ENCODE measurements at regions not wholly inside any gene's neighbourhood (a gene's known extent, or its start where the extent isn't known, plus 50 kb on each side); places are given as distances from the start of the nearest gene placed in this dataset.

DNA sequence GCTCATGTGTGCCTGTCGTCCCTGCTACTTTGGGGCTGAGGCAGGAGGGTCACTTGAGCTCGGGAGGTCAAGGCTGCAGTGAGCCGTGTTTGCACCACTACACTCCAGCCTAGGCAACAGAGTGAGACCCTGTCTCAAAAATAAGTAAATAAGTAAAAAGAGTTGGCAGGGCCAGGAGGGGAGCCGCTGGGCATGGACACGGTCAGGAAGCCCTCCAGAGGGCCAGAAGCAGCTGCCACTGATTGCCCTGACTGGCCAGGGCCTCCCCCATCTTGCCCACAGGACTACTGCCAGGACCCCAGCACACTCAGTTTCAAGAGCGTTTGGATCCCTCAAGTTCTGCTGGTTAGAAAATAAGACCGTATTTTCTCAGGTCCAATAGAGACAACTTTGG, 112.2 kb upstream of the IPO9 start:
- no peak overlapping the region for H2AFZ ChIP-seq
- no peaks in the 10 kb centered on the region for H3K4me1 ChIP-seq (ENCODE audit: insufficient read depth)
- Mint-ChIP-seq H3K27ac (no peak overlapping the region), H3K27me3 (ENCODE audit: insufficient read depth, low read depth, poor library complexity) (peaks cover 6% of the 10 kb centered on the region), H3K36me3 (ENCODE audit: low read depth) (peaks cover 28% of the 10 kb centered on the region), H3K4me1 (peaks cover 25% of the 10 kb centered on the region), H3K9me3 (no peaks in the 10 kb centered on the region), H3K4me3 (no peak overlapping the region)
- no peaks in the 10 kb centered on the region for H3F3A ChIP-seq (replicated peaks; ENCODE audit: low read depth)
- ATAC-seq (no peak), DNase-seq (ENCODE audit: low spot score) (no peak)
- no peaks in the 10 kb centered on the region; the same call in 1 of the 2 replicates for H4K20me1 ChIP-seq (replicated peaks; ENCODE audit: insufficient read depth)
- no peaks in the 10 kb centered on the region for H3K27me3 ChIP-seq (ENCODE audit: insufficient read depth)
- no peaks in the 10 kb centered on the region for H3K9me2 ChIP-seq (ENCODE audit: insufficient read depth)
- H3K79me2 ChIP-seq (replicated peaks; ENCODE audit: insufficient read depth), result no peaks in the 10 kb centered on the region
- TF ChIP-seq STAT1 (IDR thresholded peaks at IDR 0.05; ENCODE audit: unreplicated experiment) (no peak), EZH2 (IDR thresholded peaks at IDR 0.05; ENCODE audit: low read depth, unreplicated experiment) (no peak), ZNF114 (CRISPR knock-in tag; IDR thresholded peaks at IDR 0.05) (no peak)
- TF ChIP-seq, protein P1, sequence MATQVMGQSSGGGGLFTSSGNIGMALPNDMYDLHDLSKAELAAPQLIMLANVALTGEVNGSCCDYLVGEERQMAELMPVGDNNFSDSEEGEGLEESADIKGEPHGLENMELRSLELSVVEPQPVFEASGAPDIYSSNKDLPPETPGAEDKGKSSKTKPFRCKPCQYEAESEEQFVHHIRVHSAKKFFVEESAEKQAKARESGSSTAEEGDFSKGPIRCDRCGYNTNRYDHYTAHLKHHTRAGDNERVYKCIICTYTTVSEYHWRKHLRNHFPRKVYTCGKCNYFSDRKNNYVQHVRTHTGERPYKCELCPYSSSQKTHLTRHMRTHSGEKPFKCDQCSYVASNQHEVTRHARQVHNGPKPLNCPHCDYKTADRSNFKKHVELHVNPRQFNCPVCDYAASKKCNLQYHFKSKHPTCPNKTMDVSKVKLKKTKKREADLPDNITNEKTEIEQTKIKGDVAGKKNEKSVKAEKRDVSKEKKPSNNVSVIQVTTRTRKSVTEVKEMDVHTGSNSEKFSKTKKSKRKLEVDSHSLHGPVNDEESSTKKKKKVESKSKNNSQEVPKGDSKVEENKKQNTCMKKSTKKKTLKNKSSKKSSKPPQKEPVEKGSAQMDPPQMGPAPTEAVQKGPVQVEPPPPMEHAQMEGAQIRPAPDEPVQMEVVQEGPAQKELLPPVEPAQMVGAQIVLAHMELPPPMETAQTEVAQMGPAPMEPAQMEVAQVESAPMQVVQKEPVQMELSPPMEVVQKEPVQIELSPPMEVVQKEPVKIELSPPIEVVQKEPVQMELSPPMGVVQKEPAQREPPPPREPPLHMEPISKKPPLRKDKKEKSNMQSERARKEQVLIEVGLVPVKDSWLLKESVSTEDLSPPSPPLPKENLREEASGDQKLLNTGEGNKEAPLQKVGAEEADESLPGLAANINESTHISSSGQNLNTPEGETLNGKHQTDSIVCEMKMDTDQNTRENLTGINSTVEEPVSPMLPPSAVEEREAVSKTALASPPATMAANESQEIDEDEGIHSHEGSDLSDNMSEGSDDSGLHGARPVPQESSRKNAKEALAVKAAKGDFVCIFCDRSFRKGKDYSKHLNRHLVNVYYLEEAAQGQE (IDR thresholded peaks at IDR 0.05; ENCODE audit: unreplicated experiment), result no peak
- H3K4me2 ChIP-seq, result no peak overlapping the region
- no peak overlapping the region for H3K27ac ChIP-seq (ENCODE audit: low read depth)
- H3K4me3 ChIP-seq, result no peak overlapping the region
- no peaks in the 10 kb centered on the region for H3K36me3 ChIP-seq (ENCODE audit: insufficient read depth)

DNA sequence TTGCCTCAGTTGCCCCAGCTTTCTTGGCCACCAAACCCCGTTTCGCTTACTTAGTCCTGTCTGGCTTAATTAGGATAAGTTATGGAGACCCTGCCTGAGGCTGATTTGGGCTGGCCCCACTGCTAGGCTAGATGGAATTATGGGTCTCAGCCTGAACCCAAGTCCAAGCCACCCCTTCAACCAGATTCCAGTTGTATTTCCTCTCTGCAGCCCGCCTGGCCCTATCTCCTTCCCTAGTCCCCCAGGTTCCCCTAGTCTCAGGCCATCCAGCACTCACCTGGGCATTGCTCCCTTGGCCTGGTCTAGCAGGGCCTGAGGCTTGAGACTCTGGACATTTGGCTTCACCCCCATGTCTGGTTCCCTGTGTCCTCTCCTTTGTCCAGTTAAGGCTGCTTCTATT, 111.7 kb upstream of the IPO9 start:
- Histone ChIP-seq H3K4me1 (ENCODE audit: insufficient read depth) (no peaks in the 10 kb centered on the region), H3K27ac (ENCODE audit: low read depth) (no peak overlapping the region)
- peaks cover 26% of the 10 kb centered on the region for H3K4me1 Mint-ChIP-seq
- TF ChIP-seq POLR2AphosphoS5 (IDR thresholded peaks at IDR 0.05; ENCODE audit: low read depth), result no peak
- TF ChIP-seq, protein P2, sequence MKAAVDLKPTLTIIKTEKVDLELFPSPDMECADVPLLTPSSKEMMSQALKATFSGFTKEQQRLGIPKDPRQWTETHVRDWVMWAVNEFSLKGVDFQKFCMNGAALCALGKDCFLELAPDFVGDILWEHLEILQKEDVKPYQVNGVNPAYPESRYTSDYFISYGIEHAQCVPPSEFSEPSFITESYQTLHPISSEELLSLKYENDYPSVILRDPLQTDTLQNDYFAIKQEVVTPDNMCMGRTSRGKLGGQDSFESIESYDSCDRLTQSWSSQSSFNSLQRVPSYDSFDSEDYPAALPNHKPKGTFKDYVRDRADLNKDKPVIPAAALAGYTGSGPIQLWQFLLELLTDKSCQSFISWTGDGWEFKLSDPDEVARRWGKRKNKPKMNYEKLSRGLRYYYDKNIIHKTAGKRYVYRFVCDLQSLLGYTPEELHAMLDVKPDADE (IDR thresholded peaks at IDR 0.05), result no peak
- no peak for TF ChIP-seq ZNF331 (CRISPR knock-in tag; IDR thresholded peaks at IDR 0.05; ENCODE audit: low read depth)
- no peak for TF ChIP-seq JUNB (IDR thresholded peaks at IDR 0.05; ENCODE audit: unreplicated experiment)
- no peak for TF ChIP-seq EZH2phosphoT487 (IDR thresholded peaks at IDR 0.05; ENCODE audit: unreplicated experiment)
- TF ChIP-seq, protein P1 (IDR thresholded peaks at IDR 0.05; ENCODE audit: unreplicated experiment), result no peak
- no peak for TF ChIP-seq EZH2 (IDR thresholded peaks at IDR 0.05; ENCODE audit: low read depth, unreplicated experiment)

More for the DNA sequence above, 111.7 kb upstream of the IPO9 start:
- H3K27me3 ChIP-seq (ENCODE audit: insufficient read depth), result no peaks in the 10 kb centered on the region
- no peaks in the 10 kb centered on the region for H3K9me3 Mint-ChIP-seq
- H3K27ac Mint-ChIP-seq, result no peak overlapping the region
- H3K79me2 ChIP-seq (replicated peaks; ENCODE audit: insufficient read depth), result no peaks in the 10 kb centered on the region
- no peaks in the 10 kb centered on the region for H3K9me2 ChIP-seq (ENCODE audit: insufficient read depth)
- peaks cover 6% of the 10 kb centered on the region for H3K27me3 Mint-ChIP-seq (ENCODE audit: insufficient read depth, low read depth, poor library complexity)
- no peak overlapping the region for H3K4me3 Mint-ChIP-seq
- DNase-seq (ENCODE audit: low spot score) (no peak), ATAC-seq (no peak)
- no peak overlapping the region for H2AFZ ChIP-seq
- H3K4me3 ChIP-seq, result no peak overlapping the region
- H3K36me3 ChIP-seq (ENCODE audit: insufficient read depth), result no peaks in the 10 kb centered on the region
- no peaks in the 10 kb centered on the region; the same call in 1 of the 2 replicates for H4K20me1 ChIP-seq (replicated peaks; ENCODE audit: insufficient read depth)
- H3F3A ChIP-seq (replicated peaks; ENCODE audit: low read depth), result no peaks in the 10 kb centered on the region
- no peak overlapping the region for H3K4me2 ChIP-seq
- peaks cover 28% of the 10 kb centered on the region for H3K36me3 Mint-ChIP-seq (ENCODE audit: low read depth)
